HG02642 (cell line): ENCODE measurements at regions not wholly inside any gene's neighbourhood (a gene's known extent, or its start where the extent isn't known, plus 50 kb on each side); places are given as distances from the start of the nearest gene placed in this dataset.

Source experiments
- ATAC-seq: cut with Tn5 transposase; IDR thresholded peaks from one replicate; pipeline ENCODE4 v1.9.1; 2021; ENCODE audit warnings: mild to moderate bottlenecking; ENCODE audit not compliant: unreplicated experiment, poor library complexity

DNA sequence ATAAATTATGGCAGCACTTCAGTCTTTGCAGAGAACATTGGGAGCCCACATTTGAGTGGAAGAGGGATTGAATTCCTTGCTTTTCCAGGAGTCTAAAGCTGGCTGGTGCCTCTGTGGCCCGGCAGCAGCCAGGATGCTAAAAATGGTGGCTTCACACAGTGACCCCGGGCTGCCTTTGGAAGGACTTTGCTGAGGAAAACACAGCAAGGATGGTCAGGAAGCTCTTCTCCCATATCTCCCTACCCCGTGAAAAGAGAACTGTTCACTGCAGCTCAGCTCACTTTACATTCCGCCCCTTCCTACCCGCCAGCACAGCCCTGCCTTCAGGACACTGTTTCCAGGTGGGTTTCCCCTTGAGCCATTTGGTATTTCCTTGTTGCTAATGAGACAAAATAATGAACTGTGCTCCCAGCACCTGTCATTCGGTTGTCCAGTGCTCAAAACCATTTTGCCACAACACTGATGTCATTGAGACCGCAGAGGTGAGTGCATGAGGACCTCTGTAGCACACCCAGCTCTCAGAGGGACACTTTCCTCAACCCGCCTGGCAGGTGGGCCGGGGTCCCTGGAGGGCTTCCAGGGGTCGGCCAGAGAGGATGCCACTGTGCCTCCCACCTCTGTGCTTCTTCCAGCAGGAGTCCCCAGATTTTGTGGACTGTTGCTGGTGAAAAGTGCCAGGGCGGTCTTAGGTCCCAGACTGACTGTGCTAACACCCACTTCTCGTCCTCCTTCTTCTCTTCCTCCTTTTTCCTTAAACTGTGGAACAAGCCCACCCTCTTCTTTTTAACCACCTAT, 255.7 kb upstream of the PPP2R2D start:
- ATAC-seq: no peak

DNA sequence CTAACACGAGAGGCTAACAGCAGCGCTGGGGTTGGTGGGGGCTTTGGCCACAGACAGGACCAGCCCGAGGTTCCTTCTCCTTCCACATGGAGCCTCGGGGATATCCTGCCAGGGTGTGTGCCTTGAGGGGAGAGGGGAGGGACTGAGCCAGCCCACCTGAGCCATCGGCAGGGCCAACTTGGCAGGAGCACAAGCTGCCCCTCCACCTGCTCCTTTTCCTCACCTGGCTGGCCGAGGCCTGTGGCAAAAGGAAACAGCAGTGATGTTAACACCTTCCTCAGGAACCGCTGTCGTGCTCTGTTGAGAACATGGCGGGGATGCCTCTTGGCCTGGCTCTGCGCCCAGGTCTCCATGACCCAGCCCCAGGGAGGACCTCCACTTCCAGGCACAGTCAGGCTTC, 255.1 kb upstream of the PPP2R2D start:
- ATAC-seq: no peak

DNA sequence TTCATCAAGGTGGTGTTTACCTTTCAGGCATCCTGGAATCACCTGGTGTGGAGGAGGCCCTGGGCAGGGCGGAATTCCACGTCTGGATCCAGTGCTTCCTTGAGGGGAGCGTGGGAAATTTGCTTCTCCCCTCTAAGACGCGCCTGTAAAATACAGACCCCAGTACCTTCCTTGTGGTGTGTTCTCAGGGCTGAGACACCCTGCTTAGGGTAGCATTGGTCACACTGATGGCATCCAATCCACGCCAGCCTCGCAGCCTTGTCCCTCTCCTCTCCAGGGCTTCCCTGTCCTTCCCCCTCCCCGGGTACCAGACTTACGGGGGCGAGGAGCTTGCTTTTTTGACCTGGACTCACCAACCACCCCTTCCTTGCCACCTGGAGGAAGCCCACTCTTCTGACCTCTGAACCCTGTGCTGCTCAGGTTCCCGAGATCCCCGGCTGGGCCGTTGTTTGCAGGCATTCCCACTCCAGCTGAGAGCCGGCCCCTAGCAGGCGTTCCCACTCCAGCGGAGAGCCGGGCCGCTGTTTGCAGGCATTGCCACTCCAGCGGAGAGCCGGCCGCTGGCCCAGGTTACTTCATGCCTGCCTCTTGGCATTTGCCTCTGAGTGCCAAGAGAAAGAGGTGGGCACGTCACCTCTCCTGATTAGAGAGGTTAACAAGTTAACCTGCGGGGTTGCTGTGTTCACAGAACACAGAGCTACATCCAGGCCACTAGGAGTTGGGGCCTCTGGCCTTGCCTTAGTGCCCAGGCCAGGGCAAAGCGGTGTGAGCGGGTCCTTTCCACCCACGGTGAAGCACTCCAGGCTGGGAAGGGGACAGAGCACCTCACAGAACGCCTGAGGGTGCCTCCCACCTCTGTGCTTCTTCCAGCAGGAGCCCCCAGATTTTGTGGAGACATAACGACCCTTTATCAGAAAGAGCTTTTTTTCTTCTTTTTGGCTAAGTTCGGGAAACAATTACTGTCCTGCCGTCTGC, 254.0 kb upstream of the PPP2R2D start:
- ATAC-seq: no peak

DNA sequence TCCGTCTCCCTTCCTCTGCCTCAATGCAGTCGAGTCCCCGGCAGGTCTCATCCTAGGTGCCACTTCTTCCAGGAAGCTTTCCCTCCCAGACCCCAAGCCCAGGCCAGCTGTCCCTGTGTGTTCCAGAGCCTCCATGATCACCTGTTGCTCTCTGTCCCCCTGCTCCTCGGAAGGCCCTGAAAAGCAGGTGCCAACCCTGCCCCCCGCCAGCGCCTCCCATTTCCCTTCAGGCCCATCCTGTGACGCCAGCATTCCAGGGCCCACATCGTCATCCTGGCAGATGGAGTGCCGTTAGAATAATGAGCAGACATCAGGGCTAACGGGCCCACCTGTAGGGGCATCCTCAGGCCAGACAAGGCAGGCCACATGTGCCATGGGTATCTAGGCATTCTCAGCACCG, 253.0 kb upstream of the PPP2R2D start:
- no peak for ATAC-seq

DNA sequence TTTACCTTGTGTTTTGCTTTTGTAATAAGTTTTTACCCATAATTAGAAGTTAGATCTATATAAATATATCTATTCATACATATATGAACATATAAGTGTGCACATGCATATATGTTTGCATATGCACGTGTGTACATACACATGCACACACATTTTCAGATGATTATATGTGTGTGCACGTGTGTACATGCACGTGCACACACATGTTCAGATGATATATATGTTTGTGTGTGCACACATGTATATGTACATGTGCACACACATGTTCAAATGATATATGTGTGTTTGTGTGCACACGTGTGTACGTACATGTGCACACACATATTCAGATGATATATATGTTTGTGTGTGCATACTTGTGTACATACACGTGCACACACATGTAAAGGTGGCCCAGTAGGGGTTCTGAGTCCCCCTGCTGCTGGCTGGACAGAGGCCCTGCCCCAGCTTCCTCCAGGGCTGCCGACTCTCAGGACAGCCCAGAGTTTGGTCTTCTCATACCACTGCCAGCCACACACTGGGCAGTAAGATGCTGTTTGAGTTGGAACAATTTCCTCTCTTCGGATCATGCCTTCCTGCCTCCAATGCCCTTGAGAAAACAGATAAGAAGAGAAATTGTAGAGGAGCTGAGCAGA, 252.3 kb upstream of the PPP2R2D start:
- no peak for ATAC-seq

DNA sequence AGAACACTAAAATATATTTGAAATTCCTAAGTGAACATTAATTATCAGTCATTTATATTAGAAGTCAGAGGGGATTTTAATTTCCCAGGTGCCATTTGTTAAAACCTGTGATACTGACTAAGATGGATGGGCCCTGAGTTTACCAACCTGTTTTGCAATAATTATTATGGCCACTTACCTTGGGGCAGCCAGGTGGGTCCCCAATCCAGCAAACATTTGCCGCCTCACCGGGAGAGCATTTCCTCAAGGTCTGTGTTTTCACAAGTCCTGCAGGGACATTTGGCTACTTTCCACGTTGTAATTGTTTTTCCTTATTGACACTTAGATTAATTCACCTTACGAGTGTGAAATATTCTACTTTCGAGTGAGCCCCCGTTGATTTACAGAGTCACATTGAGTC, 251.2 kb upstream of the PPP2R2D start:
- no peak for ATAC-seq

DNA sequence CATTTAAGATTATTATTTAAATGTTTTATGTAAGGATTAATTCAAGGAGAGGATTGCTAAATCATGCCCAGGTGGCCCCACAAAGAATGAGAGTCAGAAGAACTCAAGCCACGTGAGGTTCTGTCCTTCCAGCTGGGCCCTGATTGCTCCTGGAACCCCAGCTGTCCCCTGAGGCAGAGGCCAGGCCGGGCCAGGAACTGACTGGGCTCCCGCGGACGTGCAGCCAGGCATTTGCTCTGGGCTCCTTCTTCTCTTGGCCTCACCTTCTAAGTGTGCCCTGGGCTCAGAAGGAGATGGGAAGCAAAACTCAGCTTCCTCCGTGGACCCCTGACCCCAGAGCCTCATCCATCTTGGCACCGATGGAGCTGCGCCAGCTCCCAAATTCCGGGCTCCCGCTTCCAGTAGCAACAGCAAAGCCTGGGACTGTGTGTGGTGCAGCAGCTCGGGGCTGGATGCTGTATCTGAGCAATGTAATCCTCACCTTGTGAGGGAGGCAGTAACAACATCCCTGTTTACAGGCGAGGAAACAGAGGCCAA, 250.6 kb upstream of the PPP2R2D start:
- ATAC-seq: no peak

DNA sequence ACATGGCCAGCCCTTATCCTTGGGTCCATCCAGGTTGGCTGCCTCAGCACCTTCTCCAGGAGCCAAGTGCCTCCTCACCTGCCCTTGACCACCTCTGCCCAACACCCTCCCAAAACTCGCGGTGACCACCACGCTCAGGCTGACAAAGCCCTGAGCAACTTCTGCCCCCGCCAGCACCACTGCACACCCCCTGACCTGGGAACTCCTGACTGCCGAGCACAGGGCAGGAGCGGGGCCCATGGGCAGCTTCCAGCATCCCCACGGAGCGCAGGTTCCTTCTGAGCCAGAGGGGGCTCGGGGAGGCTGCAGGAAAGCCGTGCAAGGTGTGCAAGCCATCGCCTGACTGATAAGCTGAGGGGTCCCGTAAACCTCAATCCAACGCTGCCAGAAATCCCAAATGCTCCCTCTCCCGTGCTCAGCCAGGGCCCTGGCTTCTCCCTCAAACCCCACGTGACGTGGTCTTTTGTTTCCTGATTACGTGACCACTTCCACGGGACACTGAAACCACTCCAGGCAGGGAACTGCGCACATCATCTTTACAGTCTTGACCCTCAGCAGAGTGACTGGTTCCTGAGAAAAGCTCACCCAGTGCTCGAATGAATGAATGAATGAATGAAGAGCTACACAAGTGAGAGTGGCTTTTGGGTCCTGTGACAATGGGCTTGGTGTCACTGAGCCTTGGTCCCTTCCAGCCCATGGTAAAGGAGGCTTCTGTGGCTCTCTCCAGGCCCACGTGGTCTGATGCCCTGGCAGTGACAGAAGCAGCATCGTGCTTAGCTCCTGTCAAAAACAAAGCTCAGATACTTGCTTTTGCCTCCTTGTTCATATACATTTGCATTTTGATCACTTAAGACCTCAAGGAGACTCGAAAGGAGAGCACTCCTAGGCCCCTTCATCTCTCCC, 249.8 kb upstream of the PPP2R2D start:
- ATAC-seq: no peak

DNA sequence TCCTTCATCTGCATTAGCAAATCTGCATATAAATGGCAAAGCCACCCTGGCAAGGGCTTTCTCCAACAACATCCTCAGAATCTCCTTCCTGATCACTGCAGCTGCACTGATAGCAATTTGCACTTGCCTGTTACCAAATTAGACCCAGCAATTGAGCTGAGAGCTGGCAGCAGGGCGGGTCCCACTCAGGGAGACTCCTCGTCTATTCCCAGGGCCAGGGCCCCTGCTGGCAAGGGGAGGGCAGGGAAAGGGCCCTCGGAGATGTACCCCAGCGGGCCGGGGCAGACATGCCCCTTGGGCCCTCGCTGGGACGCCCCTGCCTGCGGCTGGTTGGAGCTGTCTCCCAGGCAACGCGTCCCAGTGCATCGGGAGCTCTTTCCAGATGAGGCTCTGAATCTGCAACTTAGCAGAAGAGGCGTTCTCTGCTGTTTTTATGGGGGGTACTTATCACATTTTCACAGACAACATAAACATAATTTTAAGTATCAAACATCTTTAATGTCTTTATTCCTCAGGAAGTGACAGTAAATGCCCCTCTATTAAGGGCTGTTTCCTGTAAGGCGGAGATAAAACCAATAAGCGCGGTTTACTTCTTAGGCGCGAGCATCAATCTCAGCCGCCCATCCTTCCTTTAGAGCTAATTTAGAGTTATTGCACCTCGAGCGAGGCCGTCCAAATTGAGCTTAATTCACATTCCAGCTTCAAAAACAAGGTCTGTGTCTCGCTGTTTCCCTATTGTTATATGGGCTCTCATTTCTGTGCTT, 249.0 kb upstream of the PPP2R2D start:
- ATAC-seq: no peak

DNA sequence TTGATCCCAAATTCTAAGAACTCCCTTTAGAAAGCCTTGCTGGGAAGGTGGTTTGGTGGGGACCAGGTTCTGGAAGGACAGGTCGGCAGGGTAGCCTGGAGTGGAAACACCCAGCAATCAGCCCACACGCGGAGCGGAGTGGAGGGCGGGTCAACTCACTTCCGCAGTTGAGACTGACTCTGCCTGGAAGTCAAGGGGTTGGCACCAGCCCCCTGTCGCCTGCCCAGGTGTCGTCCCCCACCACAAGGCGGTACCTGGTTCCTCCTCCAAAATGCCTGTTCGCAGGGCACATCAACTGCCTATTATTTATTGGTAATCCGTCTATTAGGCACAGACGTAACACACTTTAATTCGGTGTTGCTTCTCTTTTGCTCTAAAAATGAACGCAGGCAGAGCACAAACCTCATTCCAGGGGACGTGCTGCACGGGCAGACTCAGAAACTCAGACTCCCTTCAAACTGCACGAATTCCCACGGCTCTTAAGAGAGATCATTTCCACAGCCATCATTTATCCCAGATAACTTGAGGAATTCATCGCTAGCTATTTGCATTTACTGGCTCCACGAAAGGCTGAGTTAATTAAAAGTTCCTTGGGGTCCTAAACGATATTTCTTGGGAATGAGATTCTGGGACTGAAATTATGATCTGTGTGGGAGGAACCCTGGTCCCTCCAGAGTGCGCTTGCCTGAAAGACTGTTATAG, 248.2 kb upstream of the PPP2R2D start:
- ATAC-seq: no peak

DNA sequence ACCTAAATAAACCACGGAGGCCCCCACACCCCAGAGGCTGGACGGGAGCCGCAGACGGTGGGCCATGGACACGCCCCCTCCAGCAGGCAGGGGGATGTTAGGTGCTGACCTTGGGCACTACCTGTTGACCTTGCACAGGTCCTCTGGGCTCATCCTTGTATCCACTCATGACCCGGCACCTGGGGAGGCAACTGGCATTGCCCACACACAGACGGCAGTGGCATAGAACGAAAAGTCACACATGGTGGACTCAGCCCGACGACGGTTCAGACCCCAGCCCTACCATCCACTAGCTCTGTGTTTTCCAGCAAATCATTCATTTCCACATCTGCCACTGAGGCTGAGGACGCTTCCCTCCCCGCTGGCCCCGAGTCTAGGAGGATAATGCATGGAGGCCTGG, 247.7 kb upstream of the PPP2R2D start:
- no peak for ATAC-seq

DNA sequence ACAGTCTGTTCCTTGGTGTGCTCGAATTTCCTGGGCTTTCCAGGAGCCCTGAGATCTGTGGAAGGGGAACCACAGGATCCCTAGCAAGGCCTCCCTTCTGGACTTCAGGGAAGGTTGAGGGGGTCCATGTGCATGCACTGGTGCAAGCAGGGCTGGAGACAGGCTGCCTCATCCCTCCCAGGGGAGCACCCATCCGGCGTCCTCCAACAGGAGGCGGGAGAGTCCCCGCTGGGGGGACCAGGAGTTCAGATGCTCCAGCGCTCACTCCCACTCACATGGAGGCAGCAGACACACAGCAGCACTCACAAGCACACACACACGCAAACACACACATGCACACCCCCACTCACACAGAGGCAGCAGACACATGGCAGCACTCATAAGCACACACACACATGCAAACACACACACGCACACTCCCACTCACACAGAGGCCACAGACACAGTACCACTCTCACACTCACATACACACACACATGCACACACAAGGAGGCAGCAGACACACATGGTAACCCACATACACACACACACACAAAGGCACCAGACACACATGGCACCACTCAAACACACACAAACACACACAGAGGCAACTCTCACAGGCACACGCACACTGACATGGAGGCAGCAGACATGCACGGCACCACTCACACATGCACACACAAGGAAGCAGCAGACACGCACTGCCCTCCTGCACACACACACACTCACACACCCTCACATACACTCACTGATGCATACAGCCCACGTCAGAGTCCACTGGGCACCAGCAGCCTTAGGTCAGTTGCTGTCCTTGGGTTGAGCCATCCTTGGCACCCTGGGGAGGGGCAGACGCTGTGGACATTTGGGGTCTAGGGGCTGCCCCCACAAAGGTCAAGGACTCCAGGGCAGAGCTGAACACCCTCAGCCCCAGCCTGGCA, 247.0 kb upstream of the PPP2R2D start:
- no peak for ATAC-seq

DNA sequence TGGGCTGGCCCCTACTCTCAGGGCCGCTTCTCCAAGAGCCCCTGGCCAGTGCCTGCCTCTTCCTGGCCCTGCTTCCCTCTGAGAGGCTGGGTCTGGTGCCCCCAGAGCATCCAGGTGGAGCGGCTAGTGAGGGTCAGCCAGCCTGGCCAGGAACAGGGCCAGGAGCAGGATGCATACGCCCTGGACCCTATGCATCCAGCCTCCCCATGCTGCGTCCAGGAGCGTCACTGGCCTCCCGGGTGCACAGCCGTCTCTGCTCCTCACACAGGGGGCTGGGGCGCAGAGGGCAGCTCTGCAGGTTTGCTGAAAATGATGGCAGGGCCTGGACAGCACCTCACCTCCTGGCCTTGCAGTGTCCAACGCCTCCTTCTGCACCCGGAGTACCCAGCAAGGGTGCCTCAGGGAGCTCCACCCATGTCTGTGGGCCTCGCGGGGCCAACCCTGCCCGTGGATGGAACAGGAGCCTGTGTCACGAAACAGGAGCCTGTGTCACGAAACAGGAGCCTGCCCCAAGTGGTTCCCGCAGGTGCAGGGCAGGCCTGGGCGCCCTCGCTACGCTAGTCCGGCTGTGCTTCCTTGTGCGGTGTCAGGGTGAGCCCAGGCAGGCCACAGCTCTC, 246.2 kb upstream of the PPP2R2D start:
- ATAC-seq: no peak

DNA sequence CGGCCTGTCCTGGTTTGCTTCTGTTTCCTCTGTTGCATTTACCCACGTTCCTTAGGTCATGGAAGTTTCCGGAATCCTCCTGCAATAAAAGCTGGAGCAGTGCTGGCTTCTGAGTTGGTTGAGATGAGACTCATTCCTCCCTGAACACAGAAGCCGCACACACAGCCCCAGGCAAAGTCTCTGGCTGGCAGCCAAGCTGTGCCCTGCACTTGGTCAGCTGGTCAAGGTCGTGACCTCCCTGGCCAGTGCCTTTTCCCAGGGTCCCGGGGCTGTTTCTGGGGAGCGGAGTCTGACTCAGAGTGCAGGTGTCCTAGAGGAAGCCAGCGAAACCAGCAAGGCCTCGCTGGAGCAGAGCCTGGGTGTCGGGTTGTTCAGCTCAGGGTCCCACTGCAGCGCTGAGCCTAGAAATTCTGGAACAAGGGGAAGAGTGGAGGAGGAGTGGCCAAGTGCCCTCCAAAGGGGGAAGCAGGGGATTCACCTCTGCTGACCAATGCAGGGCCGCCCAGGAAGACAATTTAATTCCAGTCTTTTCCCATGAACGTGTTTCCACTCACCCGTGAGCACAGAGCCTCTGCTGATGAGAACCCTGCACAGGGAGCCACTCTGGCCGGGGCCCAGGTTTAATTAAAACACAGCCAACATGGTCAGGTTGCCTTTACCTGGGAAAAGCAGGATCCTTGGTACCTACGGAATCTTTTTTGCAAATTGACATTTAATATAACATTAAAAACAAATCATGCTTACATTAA, 245.5 kb upstream of the PPP2R2D start:
- ATAC-seq: no peak

DNA sequence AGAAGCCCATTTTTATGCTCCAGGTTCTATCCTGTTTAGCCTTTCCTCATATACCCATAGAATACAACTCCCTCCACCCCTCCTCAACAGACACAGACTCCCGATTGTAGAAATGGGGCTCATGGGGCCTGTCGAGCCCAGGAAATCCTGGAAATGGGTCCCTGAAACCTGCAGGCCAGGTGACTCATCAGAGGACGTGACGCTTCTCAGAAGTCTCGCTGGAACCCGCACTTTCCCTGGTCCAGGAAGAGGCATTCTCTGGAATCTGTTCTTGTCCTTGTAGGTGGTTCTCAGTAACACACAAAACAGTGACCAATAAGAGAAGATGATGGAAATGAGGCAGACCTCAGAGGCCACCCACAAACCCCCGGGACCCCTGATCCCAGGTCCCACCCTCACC, 244.8 kb upstream of the PPP2R2D start:
- no peak for ATAC-seq

DNA sequence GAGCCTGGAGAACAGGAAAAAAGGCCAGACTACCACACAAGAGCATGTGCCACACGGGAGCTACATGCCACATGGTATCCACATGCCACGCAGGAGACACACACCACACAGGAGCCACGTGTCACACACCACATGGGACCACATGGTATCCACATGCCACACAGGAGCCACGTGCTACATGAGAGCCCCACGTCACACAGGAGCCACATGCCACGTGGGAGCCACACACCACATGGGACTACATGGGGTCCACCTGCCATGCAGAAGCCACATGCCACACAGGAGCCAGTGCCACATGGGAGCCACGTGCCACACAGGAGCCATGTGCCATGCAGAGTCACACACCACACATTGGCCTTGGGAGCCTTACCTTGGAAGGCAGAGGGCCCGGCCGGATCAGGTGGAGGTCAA, 244.4 kb upstream of the PPP2R2D start:
- ATAC-seq: no peak
